Suprapubic skin (tissue), 3 donors: ENCODE measurements at regions not wholly inside any gene's neighbourhood (a gene's known extent, or its start where the extent isn't known, plus 50 kb on each side); places are given as distances from the start of the nearest gene placed in this dataset.

Experiments used
- CTCF ChIP-seq, 2 donors: fragments of 200-600 bp in 1 of 2; fragments of 450-650 bp in 1 of 2; sonication (generic) in 1 of 2; IDR thresholded peaks; one replicate each; pipeline ENCODE4 v1.5.1; 2016 to 2019; ENCODE audit warnings: antibody characterized with exemption in 2 of 2, mild to moderate bottlenecking in 1 of 2, moderate library complexity in 1 of 2
- POLR2A ChIP-seq, 2 donors: fragments of 450-650 bp; IDR thresholded peaks; one replicate each; pipeline ENCODE4 v1.6.1; 2017; ENCODE audit warnings: antibody characterized with exemption in 2 of 2, mild to moderate bottlenecking in 2 of 2, moderate library complexity in 2 of 2

GRCh38 chr3:197427021-197427420 is 128.6 kb upstream of the DLG1 start:
- no peak for TF ChIP-seq CTCF (IDR thresholded peaks at IDR 0.05)
- no peak for TF ChIP-seq POLR2A (IDR thresholded peaks at IDR 0.05)
